Peyer's patch (tissue), 4 donors: ENCODE measurements at regions not wholly inside any gene's neighbourhood (a gene's known extent, or its start where the extent isn't known, plus 50 kb on each side); places are given as distances from the start of the nearest gene placed in this dataset.

Experiments
- CTCF ChIP-seq, 6 experiments: fragments of 450-650 bp in 4 of 6; fragments of 200-600 bp in 2 of 6; sonication (generic) in 1 of 6; IDR thresholded peaks; one replicate each; pipeline ENCODE4 v1.5.1; 2017 to 2019; ENCODE audit warnings: antibody characterized with exemption in 6 of 6, mild to moderate bottlenecking in 3 of 6, moderate library complexity in 1 of 6
- POLR2A ChIP-seq, 2 donors: fragments of 450-650 bp; IDR thresholded peaks; one replicate each; pipeline ENCODE4 v1.5.1; 2017; ENCODE audit warnings: antibody characterized with exemption in 2 of 2, mild to moderate bottlenecking in 2 of 2, moderate library complexity in 2 of 2

- TF ChIP-seq CTCF (IDR thresholded peaks at IDR 0.05) (no peak), POLR2A (IDR thresholded peaks at IDR 0.05) (no peak)
Measured at GRCh38 chr18:30748541-30748940, 294.0 kb downstream of the DSC3 start.
